Left lung (tissue), 4 donors: ENCODE measurements at regions not wholly inside any gene's neighbourhood (a gene's known extent, or its start where the extent isn't known, plus 50 kb on each side); places are given as distances from the start of the nearest gene placed in this dataset.

Experiments
- ATAC-seq: fragments of 200-7000 bp; cut with Tn5 transposase; one replicate; pipeline ENCODE4 v1.9.1; 2020; ENCODE audit warnings: moderate library complexity
- DNase-seq, 4 donors: peaks; one replicate each; pipeline ENCODE4 v3.0.0-alpha.2; 2013 to 2020
- H3K27ac ChIP-seq, 2 donors: fragments of 200-600 bp; sonication (generic) in 1 of 2; one replicate each; pipeline versions ENCODE4 v1.5.0 to v1.8.0; 2020 to 2021
- H3K27me3 ChIP-seq, 2 donors: fragments of 200-600 bp; sonication (generic) in 1 of 2; one replicate each; pipeline versions ENCODE4 v1.5.0 to v1.8.0; 2020 to 2021
- H3K36me3 ChIP-seq, 2 donors: fragments of 200-600 bp; sonication (generic) in 1 of 2; one replicate each; pipeline versions ENCODE4 v1.5.0 to v1.8.0; 2020 to 2021
- H3K4me1 ChIP-seq, 2 donors: fragments of 200-600 bp; one replicate each; pipeline ENCODE4 v1.8.0; 2021
- H3K4me3 ChIP-seq, 2 donors: fragments of 200-600 bp; sonication (generic) in 1 of 2; one replicate each; pipeline versions ENCODE4 v1.5.0 to v1.8.0; 2020 to 2021; ENCODE audit warnings: mild to moderate bottlenecking in 1 of 2
- H3K9me3 ChIP-seq, 2 donors: fragments of 200-600 bp; sonication (generic) in 1 of 2; one replicate each; pipeline versions ENCODE4 v1.5.0 to v1.8.0; 2020 to 2021
- CTCF ChIP-seq, 2 donors: fragments of 200-600 bp; sonication (generic) in 1 of 2; IDR thresholded peaks; one replicate each; pipeline versions ENCODE4 v1.5.0 to v1.8.0; 2021; ENCODE audit warnings: antibody characterized with exemption in 2 of 2
- intact Hi-C, 2 donors: fragments of 100-400 bp; cut with DNase I; formaldehyde crosslinking; loops; one replicate each; pipeline versions ENCODE4 v1.11.2 to v1.14.2; 2022
- donor health status: DM: no; HTN: yes; CAD: no.
- donor health status: DM: no; HTN: no; CAD: no.

- no peak for TF ChIP-seq CTCF (IDR thresholded peaks at IDR 0.05)
- ATAC-seq: no peak
- no peaks in the 10 kb centered on the region for H3K36me3 ChIP-seq
- H3K9me3 ChIP-seq: no peaks in the 10 kb centered on the region
- no peak overlapping the region for H3K4me3 ChIP-seq
- peak in 1 of 4 donors; percentile 67 for DNase-seq
- intact Hi-C loops: no loop called here
- H3K27ac ChIP-seq: no peak overlapping the region
- H3K27me3 ChIP-seq: peaks cover 0 to 72% of the 10 kb centered on the region in 2 donors
- no peaks in the 10 kb centered on the region for H3K4me1 ChIP-seq
Measured at GRCh38 chr10:133032231-133032630, 55.5 kb upstream of the ADGRA1 start.

- Histone ChIP-seq H3K4me1 (no peaks in the 10 kb centered on the region), H3K9me3 (no peaks in the 10 kb centered on the region), H3K4me3 (no peak overlapping the region), H3K27ac (no peak overlapping the region), H3K27me3 (peaks cover 0 to 71% of the 10 kb centered on the region in 2 donors), H3K36me3 (no peaks in the 10 kb centered on the region)
- intact Hi-C loops: no loop called here
- TF ChIP-seq CTCF (IDR thresholded peaks at IDR 0.05): no peak
- ATAC-seq (no peak), DNase-seq (peak in 1 of 4 donors; percentile 62)
Measured at GRCh38 chr10:133031541-133032125, 56.1 kb upstream of the ADGRA1 start.

- intact Hi-C loops: no loop called here
- DNase-seq: peak in 2 of 4 donors; percentile 32 to 73
- no peak overlapping the region for H3K4me3 ChIP-seq
- H3K27ac ChIP-seq: no peak overlapping the region
- ATAC-seq: peak; percentile 75
- no peak for TF ChIP-seq CTCF (IDR thresholded peaks at IDR 0.05)
- H3K4me1 ChIP-seq: no peaks in the 10 kb centered on the region
- H3K9me3 ChIP-seq: no peaks in the 10 kb centered on the region
- peaks cover 0 to 73% of the 10 kb centered on the region in 2 donors for H3K27me3 ChIP-seq
- no peaks in the 10 kb centered on the region for H3K36me3 ChIP-seq
Measured at GRCh38 chr10:133030781-133031180, 56.9 kb upstream of the ADGRA1 start.

GRCh38 chr10:133030126-133030525 is 57.6 kb upstream of the ADGRA1 start:
- intact Hi-C loops: no loop called here
- Histone ChIP-seq H3K36me3 (no peaks in the 10 kb centered on the region), H3K27me3 (peaks cover 0 to 77% of the 10 kb centered on the region in 2 donors), H3K9me3 (no peaks in the 10 kb centered on the region), H3K4me1 (no peaks in the 10 kb centered on the region), H3K27ac (no peak overlapping the region), H3K4me3 (no peak overlapping the region)
- DNase-seq (peak in 1 of 4 donors; percentile 65), ATAC-seq (no peak)
- no peak for TF ChIP-seq CTCF (IDR thresholded peaks at IDR 0.05)

GRCh38 chr10:133028956-133029355 is 58.8 kb upstream of the ADGRA1 start:
- Histone ChIP-seq H3K36me3 (no peaks in the 10 kb centered on the region), H3K27ac (no peak overlapping the region), H3K27me3 (peaks cover 0 to 87% of the 10 kb centered on the region in 2 donors), H3K4me3 (no peak overlapping the region), H3K4me1 (no peaks in the 10 kb centered on the region), H3K9me3 (no peaks in the 10 kb centered on the region)
- intact Hi-C loops: no loop called here
- DNase-seq: peak in 1 of 4 donors; percentile 68
- ATAC-seq: no peak
- no peak for TF ChIP-seq CTCF (IDR thresholded peaks at IDR 0.05)
